ENCODE measurements at regions not wholly inside any gene's neighbourhood (a gene's known extent, or its start where the extent isn't known, plus 50 kb on each side); places are given as distances from the start of the nearest gene placed in this dataset.

DNA sequence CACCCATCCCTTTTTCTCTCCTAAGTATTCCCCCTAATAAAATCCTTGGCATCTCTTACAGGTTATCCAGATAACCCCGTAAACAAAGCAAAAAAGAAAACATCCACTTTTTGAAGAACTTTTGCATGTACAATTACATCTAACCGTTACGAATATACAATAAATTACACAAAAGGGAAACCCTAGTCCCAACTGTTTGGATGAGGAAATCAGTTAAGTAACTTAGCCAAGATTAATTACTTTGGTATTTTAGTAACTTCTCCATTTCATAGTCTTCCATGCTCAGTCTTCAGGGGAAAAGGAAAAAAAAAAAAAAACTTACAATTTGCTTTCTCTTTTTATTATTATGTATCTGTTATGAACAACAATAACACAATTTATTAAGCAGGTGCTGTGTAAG lies 212.9 kb downstream of the ACTL7B start:
- DNase-seq, result no peak

DNA sequence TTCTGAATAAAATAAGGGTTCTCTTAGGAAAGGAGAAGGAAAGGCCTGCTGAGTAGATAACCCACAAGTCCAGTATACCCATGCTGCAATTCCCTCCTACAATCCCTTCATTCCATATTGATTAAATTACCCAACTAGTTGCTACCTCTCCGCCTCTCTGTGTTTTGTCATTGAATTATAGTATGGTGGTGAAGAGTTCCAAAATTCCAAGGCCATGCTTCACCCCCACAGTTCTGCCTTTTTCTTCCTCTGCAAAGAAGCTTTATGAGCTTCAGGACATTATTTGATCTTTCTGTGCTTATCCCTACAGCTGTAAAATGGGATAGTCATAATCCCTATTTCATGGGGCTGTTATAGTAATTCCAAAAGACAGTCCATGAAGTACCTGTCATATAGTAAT lies 215.6 kb downstream of the ACTL7B start:
- no peak for DNase-seq

DNA sequence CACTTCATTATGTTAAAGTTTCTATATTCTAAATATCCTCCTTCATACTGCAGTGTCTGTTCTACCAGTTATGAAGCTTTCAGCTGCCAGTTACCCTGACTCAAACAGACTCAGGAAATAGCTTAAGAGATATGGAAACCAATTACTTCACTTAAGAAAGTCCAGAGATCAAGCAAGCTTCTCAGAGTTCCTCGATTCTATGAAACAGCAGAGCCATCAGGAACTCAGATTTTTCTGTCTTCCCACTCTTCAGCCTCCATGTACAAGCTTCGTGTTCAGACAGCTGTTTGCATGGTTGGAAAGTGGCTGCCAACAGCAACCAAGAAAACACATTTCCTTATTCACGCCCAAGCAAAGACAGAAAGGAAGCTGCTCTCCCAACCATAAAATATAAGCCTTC lies 216.1 kb downstream of the ACTL7B start:
- no peak for DNase-seq

DNA sequence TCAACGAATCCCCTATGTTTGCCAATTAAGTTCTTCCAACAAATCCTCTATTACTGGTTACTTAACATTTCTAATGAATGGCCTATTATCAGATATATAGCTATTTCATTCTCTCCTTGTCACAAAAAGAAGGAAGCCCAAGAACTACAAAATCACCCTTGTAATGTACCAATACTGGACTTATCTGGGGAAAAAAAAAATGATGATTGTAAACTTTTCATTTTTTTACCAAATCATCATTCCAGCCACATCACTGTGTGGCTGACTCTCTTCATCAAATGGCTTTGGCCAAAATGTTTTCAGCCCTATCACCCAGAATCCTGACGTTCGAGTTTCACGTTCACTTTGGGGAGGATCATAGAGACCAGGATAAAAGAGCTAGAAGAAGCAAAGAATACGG lies 216.7 kb downstream of the ACTL7B start:
- DNase-seq, result no peak

DNA sequence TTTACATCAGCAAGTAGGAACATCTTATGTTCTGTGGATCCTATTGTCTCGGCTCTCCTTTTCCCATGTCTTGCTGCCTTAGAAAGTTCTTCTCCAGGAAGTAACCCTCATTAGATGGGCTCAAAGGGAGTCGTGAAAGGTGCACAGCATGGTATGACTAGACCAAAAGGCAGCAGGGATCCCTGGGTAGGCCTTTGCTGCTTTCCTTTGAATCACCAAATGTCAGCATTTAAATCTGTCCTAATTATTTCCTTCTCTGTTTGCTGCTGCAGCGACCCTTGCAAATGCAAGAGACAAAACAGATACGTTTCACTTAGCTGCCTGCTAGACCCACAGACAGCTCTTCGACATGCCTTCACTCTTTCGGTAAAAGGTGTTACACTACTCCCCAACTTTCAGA lies 218.4 kb downstream of the ACTL7B start:
- no peak for DNase-seq

DNA sequence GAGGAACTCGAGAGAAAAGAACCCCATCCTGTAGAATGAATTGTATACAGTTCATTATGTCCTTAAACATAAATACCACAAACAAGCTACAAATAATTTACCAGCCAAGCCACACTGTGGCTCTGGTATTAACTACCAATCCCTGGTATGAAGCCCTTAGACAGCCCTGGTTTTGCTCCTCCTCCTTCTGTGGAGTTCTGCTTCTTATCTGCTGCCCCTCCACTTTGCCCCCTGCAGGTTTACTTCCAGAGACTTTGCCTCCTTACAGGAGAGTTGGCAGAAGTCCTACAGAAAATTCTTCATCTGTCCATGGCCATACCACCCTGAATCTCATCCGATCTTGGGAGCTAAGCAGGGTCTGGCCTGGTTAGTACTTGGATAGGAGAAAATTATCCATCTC lies 219.8 kb downstream of the ACTL7B start:
- DNase-seq, result no peak

DNA sequence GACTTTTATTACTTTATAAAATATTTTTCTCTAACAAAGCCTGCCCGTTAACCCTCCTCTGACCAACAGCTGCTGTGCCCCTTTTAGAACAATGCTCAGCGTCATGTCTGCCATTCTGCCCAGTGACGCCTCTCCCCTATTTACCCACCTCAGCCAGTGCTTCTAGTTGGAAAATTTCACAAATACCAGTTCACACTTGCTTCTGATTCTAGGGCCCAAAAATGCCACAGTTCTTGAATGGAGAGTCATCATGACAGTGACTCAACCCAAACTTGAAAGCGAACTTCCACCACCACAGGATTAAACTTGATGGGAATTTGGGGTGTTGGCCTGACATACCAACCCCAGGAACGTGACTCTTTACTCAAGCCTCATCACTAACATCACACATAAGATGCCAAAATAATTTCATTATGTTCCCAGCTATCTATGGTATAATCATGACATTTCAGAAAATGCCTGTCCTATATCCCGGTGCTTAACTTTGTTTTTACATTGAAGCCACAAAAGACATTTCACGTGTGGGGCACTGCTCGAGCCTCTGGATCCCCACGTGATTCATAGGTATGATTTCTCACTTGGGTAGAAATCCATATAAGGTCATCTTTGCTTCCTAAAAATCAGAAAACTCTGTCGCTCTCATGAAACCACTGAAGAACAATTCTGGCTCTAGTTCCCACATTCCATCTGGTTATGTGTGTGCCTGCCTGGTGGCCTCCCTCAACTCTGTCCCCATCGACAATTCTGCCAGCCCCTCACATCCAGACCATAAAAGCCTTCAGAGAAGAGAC lies 220.9 kb downstream of the ACTL7B start:
- no peak for DNase-seq

DNA sequence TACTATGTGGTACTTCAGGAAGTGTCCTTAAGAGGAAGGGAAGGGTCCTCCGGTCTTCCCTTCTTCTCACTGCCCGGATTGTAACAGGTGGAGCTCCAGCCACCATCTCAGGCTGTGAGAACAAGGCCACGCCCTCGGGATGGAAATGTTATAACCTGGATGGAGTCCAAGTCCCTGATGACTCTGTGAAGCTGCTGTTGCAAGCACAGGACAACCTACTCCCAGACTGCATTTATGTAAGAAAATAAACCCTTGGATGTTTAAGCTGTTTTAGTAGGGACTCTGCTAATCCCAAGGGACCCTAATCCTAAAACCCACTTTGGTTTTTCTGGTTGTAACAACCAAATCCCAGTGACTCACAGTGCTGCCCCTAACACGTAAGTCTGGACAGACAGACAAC lies 221.6 kb downstream of the ACTL7B start:
- DNase-seq, result no peak

DNA sequence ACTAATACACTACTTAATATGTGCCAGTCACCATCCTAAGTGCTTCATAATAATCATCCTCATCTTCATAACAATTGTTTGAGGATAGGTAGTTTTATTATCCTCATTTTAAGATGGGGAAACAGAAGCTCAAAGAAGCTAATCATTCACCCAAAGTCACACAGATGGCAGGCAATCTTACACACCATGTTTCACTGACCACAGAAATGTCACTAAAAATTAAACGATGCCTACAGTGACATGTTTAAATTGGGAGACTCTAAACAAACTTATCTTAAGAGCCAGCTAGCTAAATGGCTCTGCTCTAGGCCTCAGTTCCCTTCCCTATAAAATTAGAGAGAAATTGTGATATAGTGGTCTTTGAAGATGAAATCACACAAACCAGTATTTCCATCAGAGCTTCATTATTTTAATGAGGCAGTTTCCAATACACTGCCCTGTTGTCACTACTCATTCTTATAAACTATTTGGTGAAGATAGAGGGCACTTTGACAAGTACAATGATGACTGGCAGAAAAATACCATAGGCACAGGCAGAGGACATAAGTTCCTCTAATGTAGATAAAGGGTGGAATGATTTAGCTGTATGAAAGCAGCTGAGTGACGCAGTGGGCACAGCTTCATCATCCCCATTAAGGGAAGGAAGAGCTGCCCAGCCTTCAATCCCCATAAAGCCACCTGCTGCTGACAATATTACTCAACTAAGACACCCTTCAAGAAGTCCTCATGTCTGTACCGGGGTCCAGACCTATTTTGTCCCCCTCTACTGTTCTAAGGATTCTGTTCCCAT lies 224.1 kb downstream of the ACTL7B start:
- no peak for DNase-seq

DNA sequence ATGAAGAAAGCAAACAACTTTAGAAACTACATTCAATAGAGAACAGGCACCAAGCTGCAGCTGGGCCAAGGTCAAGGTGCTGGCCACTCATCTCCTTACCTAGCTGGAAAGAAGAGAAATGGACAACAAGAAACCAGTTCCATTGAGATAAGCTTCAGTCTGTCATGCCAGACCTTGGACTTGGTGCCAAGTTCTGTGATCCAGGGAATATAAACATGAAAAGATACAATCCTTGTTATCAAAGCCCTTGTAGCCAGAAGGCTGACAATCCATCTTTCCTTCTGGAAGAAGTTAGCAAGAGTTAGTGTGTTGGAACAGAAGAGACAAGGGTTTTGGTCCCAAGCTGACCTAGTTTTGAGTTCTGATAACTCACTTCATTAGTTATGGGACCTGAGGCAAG lies 227.5 kb downstream of the ACTL7B start:
- no peak for DNase-seq

DNA sequence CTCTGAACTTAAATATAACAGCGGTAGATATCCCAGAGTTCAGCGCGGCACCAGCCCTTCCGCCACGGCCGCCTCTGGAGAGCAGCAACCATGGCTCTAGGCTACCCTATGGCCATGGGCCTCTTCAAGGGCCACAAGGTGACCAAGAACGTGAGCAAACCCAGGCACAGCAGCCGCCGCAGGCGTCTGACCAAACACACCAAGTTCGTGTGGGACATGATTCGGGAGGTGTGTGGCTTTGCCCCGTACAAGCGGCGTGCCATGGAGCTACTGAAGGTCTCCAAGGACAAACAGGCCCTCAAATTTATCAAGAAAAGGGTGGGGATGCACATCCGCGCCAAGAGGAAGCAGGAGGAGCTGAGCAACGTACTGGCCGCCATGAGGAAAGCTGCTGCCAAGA lies 229.0 kb downstream of the ACTL7B start:
- no peak for DNase-seq

DNA sequence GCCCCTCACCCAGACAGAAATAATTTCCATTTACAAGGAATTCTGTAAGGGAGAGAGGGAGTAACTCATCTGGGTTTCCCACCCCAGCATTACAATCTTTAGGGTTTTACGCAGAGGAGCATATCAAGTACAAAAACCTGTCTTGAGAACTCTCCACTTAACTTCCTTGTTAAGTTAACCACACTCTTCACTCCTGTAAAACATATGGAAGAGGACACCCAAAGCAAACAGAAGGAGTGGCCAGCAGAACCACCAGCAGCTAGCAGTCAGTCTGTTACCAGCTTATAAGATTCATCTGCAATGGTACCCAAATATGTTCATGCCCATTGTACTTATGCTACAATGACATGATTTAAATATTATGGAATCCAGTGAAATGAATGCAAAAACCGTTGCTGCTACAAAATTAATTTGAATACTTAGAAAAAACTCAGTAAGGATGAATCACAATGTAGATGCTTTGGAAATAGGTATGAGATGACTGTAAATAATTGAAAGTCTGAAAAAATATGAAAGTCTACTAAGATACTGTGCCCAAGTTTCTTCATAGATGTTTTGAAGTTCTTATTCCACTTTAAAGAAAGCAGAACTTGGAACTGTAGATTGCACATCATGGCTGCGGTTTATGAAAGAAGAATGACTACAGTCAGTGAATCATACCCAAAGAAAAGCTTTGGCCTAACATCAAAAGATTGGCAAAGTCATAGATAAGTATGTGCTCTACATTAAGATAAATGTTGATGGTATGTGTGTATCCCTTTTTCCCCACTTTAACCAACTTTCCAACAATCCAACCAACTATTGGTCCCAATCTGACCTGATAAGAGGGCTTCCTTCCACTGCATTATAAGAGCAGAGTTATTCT lies 233.6 kb downstream of the ACTL7B start:
- DNase-seq, result no peak

DNA sequence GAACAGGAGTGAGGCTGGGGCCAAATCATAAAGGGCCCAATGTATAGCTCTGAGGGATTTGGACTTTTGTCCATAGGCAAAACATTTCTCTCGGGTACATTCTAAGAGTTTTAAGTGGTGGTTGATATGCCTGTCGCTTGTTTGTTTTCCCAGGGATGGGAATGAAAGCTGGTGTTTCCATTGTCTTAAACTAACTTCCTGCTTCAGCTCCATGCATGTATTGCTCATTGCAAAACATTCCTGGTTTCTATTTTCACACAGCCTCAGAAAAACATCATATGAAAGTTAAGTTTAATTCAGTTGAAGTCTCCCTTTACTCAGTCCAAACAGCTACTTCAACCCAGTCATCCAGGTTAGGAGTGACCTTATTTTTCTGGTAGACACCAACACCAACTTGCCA lies 235.0 kb downstream of the ACTL7B start:
- DNase-seq, result no peak

DNA sequence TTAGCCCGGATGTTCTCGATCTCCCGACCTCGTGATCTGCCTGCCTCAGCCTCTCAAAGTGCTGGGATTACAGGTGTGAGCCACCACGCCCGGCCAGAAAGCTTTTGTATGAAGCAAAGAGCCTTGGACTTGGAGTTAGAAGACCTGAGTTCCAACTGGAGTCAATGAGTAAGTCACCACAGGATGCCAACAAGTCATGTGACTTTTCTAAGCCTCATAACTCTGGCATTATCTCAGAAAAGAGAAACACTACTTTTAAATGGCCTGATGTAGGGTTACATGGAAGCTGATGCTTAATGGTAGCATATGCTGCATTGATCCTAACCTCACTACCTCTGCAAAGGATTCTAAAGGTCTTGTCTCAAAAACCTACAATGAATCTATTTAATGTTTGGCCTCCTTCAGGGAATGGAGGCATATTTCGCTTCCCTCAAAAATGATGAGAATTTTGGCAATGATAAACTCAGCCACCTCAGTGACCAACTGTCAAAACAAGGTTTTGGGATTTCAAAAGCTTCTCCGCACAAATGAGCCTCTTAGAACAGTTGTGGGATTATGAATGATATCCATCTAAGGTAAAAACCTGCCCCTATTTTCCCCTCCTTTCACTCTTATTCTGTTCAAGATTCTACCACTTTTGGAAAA lies 236.8 kb downstream of the ACTL7B start:
- DNase-seq, result no peak

DNA sequence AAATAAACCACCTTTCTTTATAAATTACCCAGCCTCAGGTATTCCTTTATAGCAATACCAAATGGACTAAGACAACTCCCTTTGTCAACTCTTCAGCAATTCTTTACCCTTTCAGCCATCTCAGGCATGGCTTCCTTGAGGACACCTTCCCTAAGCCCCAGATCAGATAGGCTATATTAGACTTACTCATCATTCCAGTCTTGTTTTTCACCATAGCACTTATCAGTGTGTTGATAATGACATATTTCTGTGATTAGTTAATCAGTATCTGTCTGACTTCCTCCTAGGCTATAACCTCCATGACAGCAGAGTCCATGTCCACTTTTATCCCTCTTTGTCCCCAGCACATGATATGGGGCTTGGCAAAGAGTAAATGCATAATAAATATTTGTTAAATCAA lies 238.1 kb downstream of the ACTL7B start:
- DNase-seq, result no peak

DNA sequence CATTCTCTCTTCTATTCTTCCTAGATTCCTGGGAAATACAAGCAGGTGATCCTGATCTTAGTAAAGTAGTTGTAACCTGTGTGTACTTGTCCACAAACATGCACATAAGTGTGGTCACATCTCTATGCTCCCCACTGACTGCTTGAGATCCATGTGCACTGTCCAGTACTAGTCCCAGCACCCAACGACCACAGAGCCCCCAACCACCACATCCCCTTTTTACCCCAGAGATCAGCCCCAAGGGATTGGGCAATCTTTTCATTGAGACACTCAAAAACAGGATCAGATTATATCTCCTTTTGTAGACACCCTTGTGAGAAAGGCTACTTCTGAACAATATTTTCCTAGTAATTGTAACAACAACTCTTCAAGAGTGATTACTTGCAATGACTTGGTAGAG lies 240.6 kb downstream of the ACTL7B start:
- no peak for DNase-seq

DNA sequence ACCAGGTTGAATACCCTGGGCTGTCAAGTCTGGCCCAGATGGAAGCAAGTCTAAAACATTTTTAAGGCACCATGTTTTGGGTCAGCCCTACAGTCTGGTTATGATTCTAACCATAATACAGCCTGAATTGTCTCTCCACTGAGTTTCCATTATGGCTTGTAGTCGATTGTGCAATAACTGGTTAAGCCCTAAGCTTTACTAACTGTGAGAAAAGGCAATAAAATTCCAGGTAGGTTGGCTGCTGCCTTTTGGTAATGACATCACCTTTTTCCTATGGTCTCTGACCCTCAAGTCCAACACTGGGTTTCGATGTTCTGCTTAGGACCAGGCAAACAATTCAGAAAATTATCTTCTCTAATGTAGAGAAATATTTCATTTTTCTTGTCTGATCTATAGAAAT lies 243.3 kb downstream of the ACTL7B start:
- DNase-seq, result no peak

DNA sequence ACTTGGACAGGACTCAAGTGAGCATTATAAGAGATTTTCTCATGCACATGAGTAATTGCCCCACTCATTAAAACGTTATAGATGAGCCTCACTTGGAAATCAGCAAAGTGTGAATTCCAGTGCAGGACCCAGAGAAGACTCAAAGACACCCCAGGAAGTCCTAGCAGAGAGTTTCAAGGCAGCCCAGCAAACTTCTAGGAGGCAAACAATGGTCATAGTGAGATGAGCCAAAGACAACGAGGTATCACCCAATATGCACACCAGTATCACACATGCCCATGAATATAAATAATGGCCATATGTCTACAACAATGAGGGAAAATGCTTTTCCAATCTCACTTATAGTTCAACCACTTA lies 245.9 kb downstream of the ACTL7B start:
- no peak for DNase-seq

DNA sequence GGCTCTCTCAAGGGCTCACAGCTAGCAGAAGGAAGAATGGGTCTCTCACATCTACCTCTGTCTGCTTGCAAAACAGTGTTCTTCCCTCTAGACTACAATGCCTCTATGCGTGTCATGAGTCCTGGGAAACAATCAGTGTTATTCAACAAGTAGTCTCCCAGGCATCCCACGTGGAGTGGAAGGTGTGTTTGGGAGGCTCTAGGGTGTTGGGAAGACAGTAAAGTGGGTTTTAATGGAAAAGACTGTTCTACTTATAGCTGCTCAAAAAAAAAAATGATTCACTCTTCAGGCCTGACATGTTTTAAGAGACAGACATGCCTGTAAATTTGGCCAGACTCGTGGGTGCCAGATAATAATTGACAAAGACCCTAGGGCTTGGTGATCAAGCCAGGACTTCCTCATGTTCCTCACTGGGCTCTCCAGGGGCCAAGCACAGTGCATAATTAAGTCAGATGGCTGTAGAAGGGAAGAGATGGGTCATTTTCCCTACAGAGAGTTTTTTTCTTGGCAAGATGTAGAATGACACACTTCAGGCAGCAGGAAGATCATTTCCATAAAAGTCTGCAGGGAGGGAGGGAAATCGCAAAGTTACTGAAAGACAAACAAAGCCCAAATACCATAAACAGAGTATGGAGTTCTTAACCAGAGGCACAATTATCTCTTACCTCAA lies 246.4 kb downstream of the ACTL7B start:
- no peak for DNase-seq

DNA sequence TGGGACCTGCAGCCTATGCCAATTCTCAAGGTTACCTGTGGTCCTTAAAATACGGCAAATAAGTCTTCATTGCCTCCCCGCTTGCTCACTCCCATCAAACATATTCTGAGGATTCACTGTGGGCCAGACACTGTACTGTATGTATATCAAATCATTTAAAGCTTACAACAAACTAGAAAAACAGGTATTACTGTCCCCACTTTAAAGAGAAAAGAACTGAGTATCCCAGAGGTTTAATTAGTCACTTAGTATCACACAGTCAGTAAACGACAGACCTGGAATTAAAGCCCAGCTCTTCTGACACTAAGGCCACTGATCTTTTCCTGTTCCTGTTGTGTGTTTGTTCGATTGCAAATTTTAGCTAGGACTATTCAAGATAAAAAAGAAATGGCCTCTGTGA lies 248.2 kb downstream of the ACTL7B start:
- no peak for DNase-seq

DNA sequence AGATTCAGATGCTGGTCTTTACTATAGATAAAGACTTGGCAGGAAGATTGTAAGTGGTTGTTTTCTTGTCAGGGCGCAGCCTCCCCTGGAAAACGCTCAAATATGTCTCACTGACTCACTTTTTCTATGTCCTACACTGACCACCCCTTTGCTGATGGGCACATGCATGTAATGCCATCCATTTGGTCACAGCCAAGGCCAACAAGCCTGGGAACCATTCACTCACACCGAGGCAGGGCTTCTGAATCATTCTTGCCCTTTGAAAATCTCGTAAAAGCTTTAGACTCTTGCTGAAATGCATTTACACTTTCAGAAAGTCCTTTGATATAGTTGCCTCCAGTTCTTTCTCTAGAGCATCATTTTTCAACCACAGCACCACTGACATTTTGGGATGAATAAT lies 249.4 kb downstream of the ACTL7B start:
- DNase-seq, result no peak

DNA sequence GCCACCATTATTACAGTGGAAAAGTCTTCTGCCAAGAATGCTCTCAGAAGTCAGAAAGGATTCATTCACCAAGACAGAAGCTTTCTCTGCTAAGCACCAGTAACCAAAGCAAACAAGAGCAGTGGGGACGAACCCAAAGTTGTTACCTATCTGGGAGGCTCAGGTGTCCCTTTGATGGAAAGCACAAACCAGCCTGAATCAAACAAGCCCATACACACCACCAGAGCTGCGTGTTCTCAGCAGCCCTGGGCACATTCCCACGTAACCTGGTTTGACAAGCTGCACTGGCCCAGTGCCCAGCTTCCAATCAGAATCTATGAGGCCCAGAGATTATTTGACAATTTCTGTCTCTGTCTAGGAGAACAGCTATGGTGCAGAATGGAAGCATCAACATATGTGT lies 252.6 kb downstream of the ACTL7B start:
- peak; percentile 50 for DNase-seq

DNA sequence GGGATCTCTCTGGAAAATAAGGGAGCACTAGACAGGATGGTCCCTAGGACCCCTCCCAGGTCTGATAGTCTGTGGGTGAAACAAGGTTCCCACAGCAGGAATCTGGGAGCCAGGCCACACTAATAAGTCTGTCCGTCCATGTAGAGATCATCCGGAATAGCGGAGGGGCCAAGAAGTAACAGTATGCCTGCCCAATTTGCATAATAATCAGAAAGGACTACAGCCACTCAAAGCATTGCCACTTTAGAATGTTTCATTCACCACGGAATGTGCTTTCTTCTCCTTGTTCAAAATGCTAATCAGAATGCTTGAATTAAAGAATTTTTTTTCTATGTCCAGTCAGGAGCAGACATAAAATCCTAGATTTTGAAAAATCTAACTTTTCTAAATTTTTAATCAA lies 254.9 kb downstream of the ACTL7B start:
- DNase-seq, result no peak

Measured in eye (tissue), 1 donor.